HL-60 (cell line): ENCODE measurements at regions not wholly inside any gene's neighbourhood (a gene's known extent, or its start where the extent isn't known, plus 50 kb on each side); places are given as distances from the start of the nearest gene placed in this dataset.

Experiments
- CTCF ChIP-seq: IDR thresholded peaks from one replicate; pipeline ENCODE4 v1.5.1; 2011; ENCODE audit warnings: low read length, control low read depth, inconsistent platforms; ENCODE audit not compliant: insufficient read depth
- GABPA ChIP-seq: IDR thresholded peaks from 2 replicates; pipeline ENCODE4 v1.6.1; 2012; ENCODE audit warnings: low read depth
- POLR2AphosphoS5 ChIP-seq: IDR thresholded peaks from 2 replicates; pipeline ENCODE4 v1.6.1; 2012; ENCODE audit warnings: low read depth
- TF ChIP-seq, protein P1 (sequence below): IDR thresholded peaks from 2 replicates; pipeline ENCODE4 v1.6.1; 2012; ENCODE audit warnings: low read depth; ENCODE audit not compliant: insufficient replicate concordance

- no peak for TF ChIP-seq CTCF
- no peak for TF ChIP-seq POLR2AphosphoS5
- TF ChIP-seq GABPA, result no peak
- TF ChIP-seq, protein P1, sequence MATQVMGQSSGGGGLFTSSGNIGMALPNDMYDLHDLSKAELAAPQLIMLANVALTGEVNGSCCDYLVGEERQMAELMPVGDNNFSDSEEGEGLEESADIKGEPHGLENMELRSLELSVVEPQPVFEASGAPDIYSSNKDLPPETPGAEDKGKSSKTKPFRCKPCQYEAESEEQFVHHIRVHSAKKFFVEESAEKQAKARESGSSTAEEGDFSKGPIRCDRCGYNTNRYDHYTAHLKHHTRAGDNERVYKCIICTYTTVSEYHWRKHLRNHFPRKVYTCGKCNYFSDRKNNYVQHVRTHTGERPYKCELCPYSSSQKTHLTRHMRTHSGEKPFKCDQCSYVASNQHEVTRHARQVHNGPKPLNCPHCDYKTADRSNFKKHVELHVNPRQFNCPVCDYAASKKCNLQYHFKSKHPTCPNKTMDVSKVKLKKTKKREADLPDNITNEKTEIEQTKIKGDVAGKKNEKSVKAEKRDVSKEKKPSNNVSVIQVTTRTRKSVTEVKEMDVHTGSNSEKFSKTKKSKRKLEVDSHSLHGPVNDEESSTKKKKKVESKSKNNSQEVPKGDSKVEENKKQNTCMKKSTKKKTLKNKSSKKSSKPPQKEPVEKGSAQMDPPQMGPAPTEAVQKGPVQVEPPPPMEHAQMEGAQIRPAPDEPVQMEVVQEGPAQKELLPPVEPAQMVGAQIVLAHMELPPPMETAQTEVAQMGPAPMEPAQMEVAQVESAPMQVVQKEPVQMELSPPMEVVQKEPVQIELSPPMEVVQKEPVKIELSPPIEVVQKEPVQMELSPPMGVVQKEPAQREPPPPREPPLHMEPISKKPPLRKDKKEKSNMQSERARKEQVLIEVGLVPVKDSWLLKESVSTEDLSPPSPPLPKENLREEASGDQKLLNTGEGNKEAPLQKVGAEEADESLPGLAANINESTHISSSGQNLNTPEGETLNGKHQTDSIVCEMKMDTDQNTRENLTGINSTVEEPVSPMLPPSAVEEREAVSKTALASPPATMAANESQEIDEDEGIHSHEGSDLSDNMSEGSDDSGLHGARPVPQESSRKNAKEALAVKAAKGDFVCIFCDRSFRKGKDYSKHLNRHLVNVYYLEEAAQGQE, result no peak
These were observed 146.6 kb upstream of the CCDC150 start for GRCh38 chr2:196492946-196493345.
